GM18858 (cell line): ENCODE measurements at regions not wholly inside any gene's neighbourhood (a gene's known extent, or its start where the extent isn't known, plus 50 kb on each side); places are given as distances from the start of the nearest gene placed in this dataset.

ENCODE experiments used
- ATAC-seq: cut with Tn5 transposase; IDR thresholded peaks from one replicate; pipeline ENCODE4 v1.9.1; 2021; ENCODE audit not compliant: unreplicated experiment

- ATAC-seq = no peak
Measured at GRCh38 chr1:4554271-4554865, 100.0 kb upstream of the AJAP1 start.

- no peak for ATAC-seq
Measured at GRCh38 chr1:4557949-4558348, 96.5 kb upstream of the AJAP1 start.

GRCh38 chr1:4561205-4561604 lies 93.2 kb upstream of the AJAP1 start:
- no peak for ATAC-seq

GRCh38 chr1:4562321-4562720 lies 92.1 kb upstream of the AJAP1 start:
- ATAC-seq = no peak

GRCh38 chr1:4563586-4563985 lies 90.8 kb upstream of the AJAP1 start:
- ATAC-seq = no peak

- ATAC-seq = no peak
Measured at GRCh38 chr1:4564051-4564450, 90.4 kb upstream of the AJAP1 start.

GRCh38 chr1:4565166-4565565 lies 89.2 kb upstream of the AJAP1 start:
- ATAC-seq = no peak

- ATAC-seq = no peak
Measured at GRCh38 chr1:4565801-4566449, 88.5 kb upstream of the AJAP1 start.

- ATAC-seq = no peak
Measured at GRCh38 chr1:4571263-4571662, 83.1 kb upstream of the AJAP1 start.

GRCh38 chr1:4573526-4573925 lies 80.9 kb upstream of the AJAP1 start:
- no peak for ATAC-seq

- ATAC-seq = no peak
Measured at GRCh38 chr1:4581807-4582206, 72.6 kb upstream of the AJAP1 start.

- no peak for ATAC-seq
Measured at GRCh38 chr1:4584449-4584848, 70.0 kb upstream of the AJAP1 start.

GRCh38 chr1:4585216-4585615 lies 69.2 kb upstream of the AJAP1 start:
- no peak for ATAC-seq

GRCh38 chr1:4585705-4586104 lies 68.7 kb upstream of the AJAP1 start:
- no peak for ATAC-seq

GRCh38 chr1:4586611-4587160 lies 67.7 kb upstream of the AJAP1 start:
- no peak for ATAC-seq

- no peak for ATAC-seq
Measured at GRCh38 chr1:4587721-4588120, 66.7 kb upstream of the AJAP1 start.

GRCh38 chr1:4590756-4591155 lies 63.7 kb upstream of the AJAP1 start:
- ATAC-seq = no peak

- ATAC-seq = no peak
Measured at GRCh38 chr1:4591926-4592325, 62.5 kb upstream of the AJAP1 start.

GRCh38 chr1:4593106-4593505 lies 61.3 kb upstream of the AJAP1 start:
- ATAC-seq = no peak

GRCh38 chr1:4594286-4594991 lies 60.0 kb upstream of the AJAP1 start:
- no peak for ATAC-seq

- ATAC-seq = no peak
Measured at GRCh38 chr1:4595341-4596225, 58.8 kb upstream of the AJAP1 start.
